K562 (cell line): ENCODE measurements at regions not wholly inside any gene's neighbourhood (a gene's known extent, or its start where the extent isn't known, plus 50 kb on each side); places are given as distances from the start of the nearest gene placed in this dataset.

Source experiments
- CEBPB ChIP-seq: fragments of 450-650 bp; IDR thresholded peaks from 2 replicates; pipeline ENCODE4 v1.6.1; 2016; ENCODE audit warnings: missing genetic modification characterization, missing compliant biosample characterization
- ETV6 ChIP-seq, 3 experiments: fragments of 150-350 bp in 1 of 3; sonication (generic) in 1 of 3; formaldehyde crosslinking in 1 of 3; IDR thresholded peaks; 2 replicates each; pipeline versions ENCODE4 v1.6.1 to v1.8.0; 2014 to 2022; ENCODE audit warnings: borderline replicate concordance in 2 of 3, low read depth in 2 of 3, antibody characterized with exemption in 1 of 3, low read length in 1 of 3, mild to moderate bottlenecking in 1 of 3, missing genetic modification reagents in 1 of 3
- SP1 ChIP-seq: sonication (generic); formaldehyde crosslinking; IDR thresholded peaks from 2 replicates; pipeline ENCODE4 v1.8.1; 2022; ENCODE audit warnings: mild to moderate bottlenecking, missing genetic modification reagents
- ZNF140 ChIP-seq: fragments of 250-450 bp; sonication (Bioruptor Pico); IDR thresholded peaks from 2 replicates; pipeline ENCODE4 v1.8.0; 2021; ENCODE audit warnings: moderate library complexity, mild to moderate bottlenecking, inconsistent platforms
- ZNF184 ChIP-seq: sonication (generic); formaldehyde crosslinking; IDR thresholded peaks from 2 replicates; pipeline ENCODE4 v1.5.0; 2020; ENCODE audit warnings: missing genetic modification reagents
- ZNF282 ChIP-seq: sonication (generic); formaldehyde crosslinking; IDR thresholded peaks from 2 replicates; pipeline ENCODE4 v1.8.1; 2023; ENCODE audit warnings: missing genetic modification reagents
- TF ChIP-seq, protein P1 (sequence below): fragments of 450-650 bp; IDR thresholded peaks from 2 replicates; pipeline ENCODE4 v1.6.1; 2016; ENCODE audit warnings: low read depth

GRCh38 chr6:144634371-144634770 is 349.2 kb downstream of the UTRN start (continued):
- TF ChIP-seq, protein P1, sequence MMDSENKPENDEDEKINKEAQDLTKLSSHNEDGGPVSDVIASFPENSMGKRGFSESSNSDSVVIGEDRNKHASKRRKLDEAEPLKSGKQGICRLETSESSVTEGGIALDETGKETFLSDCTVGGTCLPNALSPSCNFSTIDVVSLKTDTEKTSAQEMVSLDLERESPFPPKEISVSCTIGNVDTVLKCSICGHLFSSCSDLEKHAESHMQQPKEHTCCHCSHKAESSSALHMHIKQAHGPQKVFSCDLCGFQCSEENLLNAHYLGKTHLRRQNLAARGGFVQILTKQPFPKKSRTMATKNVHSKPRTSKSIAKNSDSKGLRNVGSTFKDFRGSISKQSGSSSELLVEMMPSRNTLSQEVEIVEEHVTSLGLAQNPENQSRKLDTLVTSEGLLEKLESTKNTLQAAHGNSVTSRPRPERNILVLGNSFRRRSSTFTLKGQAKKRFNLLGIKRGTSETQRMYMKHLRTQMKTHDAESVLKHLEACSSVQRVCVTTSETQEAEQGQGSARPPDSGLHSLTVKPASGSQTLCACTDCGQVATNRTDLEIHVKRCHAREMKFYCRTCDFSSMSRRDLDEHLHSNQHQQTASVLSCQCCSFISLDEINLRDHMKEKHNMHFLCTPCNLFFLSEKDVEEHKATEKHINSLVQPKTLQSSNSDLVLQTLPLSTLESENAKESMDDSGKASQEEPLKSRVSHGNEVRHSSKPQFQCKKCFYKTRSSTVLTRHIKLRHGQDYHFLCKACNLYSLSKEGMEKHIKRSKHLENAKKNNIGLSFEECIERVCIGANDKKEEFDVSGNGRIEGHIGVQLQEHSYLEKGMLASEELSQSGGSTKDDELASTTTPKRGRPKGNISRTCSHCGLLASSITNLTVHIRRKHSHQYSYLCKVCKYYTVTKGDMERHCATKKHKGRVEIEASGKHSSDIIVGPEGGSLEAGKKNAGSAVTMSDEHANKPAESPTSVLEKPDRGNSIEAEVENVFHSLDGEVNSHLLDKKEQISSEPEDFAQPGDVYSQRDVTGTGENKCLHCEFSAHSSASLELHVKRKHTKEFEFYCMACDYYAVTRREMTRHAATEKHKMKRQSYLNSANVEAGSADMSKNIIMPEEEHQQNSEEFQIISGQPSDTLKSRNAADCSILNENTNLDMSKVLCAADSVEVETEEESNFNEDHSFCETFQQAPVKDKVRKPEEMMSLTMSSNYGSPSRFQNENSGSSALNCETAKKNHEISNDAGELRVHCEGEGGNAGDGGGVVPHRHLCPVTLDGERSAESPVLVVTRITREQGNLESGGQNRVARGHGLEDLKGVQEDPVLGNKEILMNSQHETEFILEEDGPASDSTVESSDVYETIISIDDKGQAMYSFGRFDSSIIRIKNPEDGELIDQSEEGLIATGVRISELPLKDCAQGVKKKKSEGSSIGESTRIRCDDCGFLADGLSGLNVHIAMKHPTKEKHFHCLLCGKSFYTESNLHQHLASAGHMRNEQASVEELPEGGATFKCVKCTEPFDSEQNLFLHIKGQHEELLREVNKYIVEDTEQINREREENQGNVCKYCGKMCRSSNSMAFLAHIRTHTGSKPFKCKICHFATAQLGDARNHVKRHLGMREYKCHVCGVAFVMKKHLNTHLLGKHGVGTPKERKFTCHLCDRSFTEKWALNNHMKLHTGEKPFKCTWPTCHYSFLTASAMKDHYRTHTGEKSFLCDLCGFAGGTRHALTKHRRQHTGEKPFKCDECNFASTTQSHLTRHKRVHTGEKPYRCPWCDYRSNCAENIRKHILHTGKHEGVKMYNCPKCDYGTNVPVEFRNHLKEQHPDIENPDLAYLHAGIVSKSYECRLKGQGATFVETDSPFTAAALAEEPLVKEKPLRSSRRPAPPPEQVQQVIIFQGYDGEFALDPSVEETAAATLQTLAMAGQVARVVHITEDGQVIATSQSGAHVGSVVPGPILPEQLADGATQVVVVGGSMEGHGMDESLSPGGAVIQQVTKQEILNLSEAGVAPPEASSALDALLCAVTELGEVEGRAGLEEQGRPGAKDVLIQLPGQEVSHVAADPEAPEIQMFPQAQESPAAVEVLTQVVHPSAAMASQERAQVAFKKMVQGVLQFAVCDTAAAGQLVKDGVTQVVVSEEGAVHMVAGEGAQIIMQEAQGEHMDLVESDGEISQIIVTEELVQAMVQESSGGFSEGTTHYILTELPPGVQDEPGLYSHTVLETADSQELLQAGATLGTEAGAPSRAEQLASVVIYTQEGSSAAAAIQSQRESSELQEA, result no peak
- TF ChIP-seq SP1 (CRISPR knock-in tag) (no peak), CEBPB (tag) (no peak), ETV6 (IDR thresholded peaks at IDR 0.05; ENCODE audit: borderline replicate concordance in 1 of 2, low read depth in 2 of 2, low read length in 1 of 2) (no peak), ETV6 (CRISPR knock-in tag; IDR thresholded peaks at IDR 0.05; ENCODE audit: borderline replicate concordance) (no peak), ZNF140 (CRISPR knock-in tag) (no peak), ZNF184 (CRISPR knock-in tag) (no peak), ZNF282 (no peak)
